GM12878 (cell line): ENCODE measurements at regions not wholly inside any gene's neighbourhood (a gene's known extent, or its start where the extent isn't known, plus 50 kb on each side); places are given as distances from the start of the nearest gene placed in this dataset.

ENCODE experiments used
- ATAC-seq: fragments of 200-7000 bp; cut with Tn5 transposase; 3 replicates; pipeline ENCODE4 v1.9.1; 2020; ENCODE audit warnings: mild to moderate bottlenecking, moderate library complexity
- BruUV-seq: library from RNA; stranded (reverse); fragments of 400-500 nt; replicated peaks from 2 replicates; lab custom pipeline; 2021; lab: Mats Ljungman, UMichigan
- CTCF ChIA-PET: fragments of 300-600 bp; sonication (Branson Sonifier 250); formaldehyde crosslinking; extraction: SDS; loops from one replicate; lab custom pipeline; 2021; ENCODE audit warnings: inconsistent platforms; lab: Yijun Ruan, JAX
- POLR2A ChIA-PET: fragments of 350-600 bp; formaldehyde crosslinking; extraction: SDS; loops from one replicate; lab custom pipeline; 2021; ENCODE audit warnings: inconsistent platforms; lab: Charles Lee
- RAD21 ChIA-PET: fragments of 300-600 bp; sonication (Branson Sonifier 250); formaldehyde crosslinking; loops from one replicate; lab custom pipeline; 2023; ENCODE audit warnings: antibody characterized with exemption; ENCODE audit not compliant: unreplicated experiment; lab: Charles Lee
- SMC1A ChIA-PET: fragments of 300-600 bp; sonication (Branson Sonifier 250); formaldehyde crosslinking; loops from one replicate; lab custom pipeline; 2023; ENCODE audit not compliant: unreplicated experiment, uncharacterized antibody; lab: Charles Lee
- DNase-seq: peaks from one replicate; pipeline ENCODE4 v3.0.0-alpha.2; 2011; ENCODE audit warnings: low read depth, low spot score
- FAIRE-seq: peaks from 3 replicates; lab custom pipeline; 2011; peaks lifted over from hg19 to GRCh38; lab: Jason Lieb, UNC
- H2AFZ ChIP-seq: 2 replicates; pipeline ENCODE4 v1.6.0; 2011; ENCODE audit warnings: low read depth, low read length, control low read depth; ENCODE audit not compliant: control insufficient read depth
- H3K27ac ChIP-seq: 2 replicates; pipeline ENCODE4 v1.5.1; 2011; ENCODE audit warnings: control low read depth; ENCODE audit not compliant: control insufficient read depth, insufficient read depth
- H3K27me3 ChIP-seq, 2 experiments: replicated peaks in 1 of 2; 2 replicates each; pipeline versions ENCODE4 v1.6.0 to v1.6.1; 2011; ENCODE audit warnings: low read length in 1 of 2; ENCODE audit not compliant: control insufficient read depth in 2 of 2, insufficient read depth in 2 of 2
- H3K36me3 ChIP-seq, 2 experiments: 2 replicates each; pipeline ENCODE4 v1.5.1; 2011; ENCODE audit warnings: low read length in 1 of 2; ENCODE audit not compliant: control insufficient read depth in 2 of 2, insufficient read depth in 2 of 2
- H3K4me1 ChIP-seq: 2 replicates; pipeline ENCODE4 v1.6.1; 2011; ENCODE audit warnings: mild to moderate bottlenecking, low read length, moderate library complexity, mixed read lengths; ENCODE audit not compliant: control insufficient read depth, insufficient read depth
- H3K4me2 ChIP-seq: 2 replicates; pipeline ENCODE4 v1.6.0; 2011; ENCODE audit warnings: control low read depth; ENCODE audit not compliant: control insufficient read depth, insufficient read depth
- H3K4me3 ChIP-seq: fragments of 200-600 bp; sonication (generic); 2 replicates; pipeline ENCODE4 v1.5.1; 2016
- H3K79me2 ChIP-seq: 2 replicates; pipeline ENCODE4 v1.6.0; 2011; ENCODE audit warnings: low read length; ENCODE audit not compliant: control insufficient read depth, insufficient read depth
- H3K9ac ChIP-seq: 2 replicates; pipeline ENCODE4 v1.8.0; 2011; ENCODE audit warnings: low read length, control low read depth, mixed read lengths; ENCODE audit not compliant: control insufficient read depth, insufficient read depth
- H3K9me3 ChIP-seq: replicated peaks from 3 replicates; pipeline ENCODE4 v1.5.1; 2011; ENCODE audit warnings: mild to moderate bottlenecking, low read length; ENCODE audit not compliant: control insufficient read depth, insufficient read depth
- H4K20me1 ChIP-seq: 2 replicates; pipeline ENCODE4 v1.6.0; 2011; ENCODE audit not compliant: control insufficient read depth, insufficient read depth
- CREB1 ChIP-seq: IDR thresholded peaks from 2 replicates; pipeline ENCODE4 v1.6.1; 2012; ENCODE audit warnings: low read depth, mild to moderate bottlenecking, inconsistent platforms
- HCFC1 ChIP-seq: fragments of 150-350 bp; IDR thresholded peaks from 2 replicates; pipeline ENCODE4 v1.6.1; 2014; ENCODE audit warnings: low read length
- POU2F2 ChIP-seq: IDR thresholded peaks from 3 replicates; pipeline ENCODE4 v1.6.1; 2011; ENCODE audit warnings: low read depth, mild to moderate bottlenecking, low read length, borderline replicate concordance
- RAD51 ChIP-seq: fragments of 450-650 bp; IDR thresholded peaks from 2 replicates; pipeline ENCODE4 v1.6.1; 2016; ENCODE audit warnings: moderate library complexity, mild to moderate bottlenecking, inconsistent platforms
- RUNX3 ChIP-seq: IDR thresholded peaks from 2 replicates; pipeline ENCODE4 v1.6.1; 2012; ENCODE audit warnings: low read length, inconsistent platforms
- SKIL ChIP-seq: fragments of 450-650 bp; IDR thresholded peaks from 2 replicates; pipeline ENCODE4 v1.6.1; 2017; ENCODE audit warnings: mild to moderate bottlenecking, low read depth, inconsistent platforms; ENCODE audit not compliant: poor library complexity, severe bottlenecking
- SPI1 ChIP-seq: IDR thresholded peaks from 2 replicates; pipeline ENCODE4 v1.6.1; 2011; ENCODE audit warnings: low read depth, mild to moderate bottlenecking, low read length, moderate library complexity, borderline replicate concordance; ENCODE audit not compliant: insufficient read depth
- SRF ChIP-seq, 2 experiments: IDR thresholded peaks; 2 replicates each; pipeline ENCODE4 v1.6.1; 2011; ENCODE audit warnings: low read depth in 2 of 2, low read length in 2 of 2, mild to moderate bottlenecking in 1 of 2, moderate library complexity in 1 of 2
- ZNF24 ChIP-seq: fragments of 450-650 bp; IDR thresholded peaks from 2 replicates; pipeline ENCODE4 v1.6.1; 2017; ENCODE audit warnings: antibody characterized with exemption, mild to moderate bottlenecking
- WGBS: methylation state at CpG from one replicate; pipeline ENCODE4 v1.1.6; 2016; ENCODE audit warnings: low lambda C conversion rate; ENCODE audit not compliant: insufficient replicate concordance, insufficient coverage; ENCODE audit errors: missing lambda C conversion rate; 5-methylcytosine and 5-hydroxymethylcytosine counted together
- in situ Hi-C: fragments of 300-500 bp; cut with MboI; formaldehyde crosslinking; loops from 9 replicates; pipeline ENCODE4 v1.14.3; 2018; ENCODE audit warnings: mixed read lengths
- intact Hi-C: fragments of 100-400 bp; cut with micrococcal nuclease; formaldehyde crosslinking; loops from one replicate; pipeline ENCODE4 v1.14.2; 2022; ENCODE audit not compliant: unreplicated experiment

GRCh38 chr13:50158385-50159165 lies 143.3 kb downstream of the KCNRG start:
- POLR2A ChIA-PET, result interaction anchor here (0.6 kb wide), 1 partner anchor 86 kb away, joined by 3 read pairs; no protein-coding TSS in a partner anchor
- H3K36me3 ChIP-seq, result no peaks in the 10 kb centered on the region
- 37% methylated on average over 4 of the region's 4 CpGs for WGBS
- no TSS peak for BruUV-seq
- intact Hi-C loops (no loop called here), in situ Hi-C loops (no loop called here)
- TF ChIP-seq ZNF24 (no peak), RAD51 (no peak), RUNX3 (peak; percentile 21; the same call in 1 of the 2 replicates), POU2F2 (peak; percentile 64; the same call in 2 of the 3 replicates), HCFC1 (no peak), SPI1 (no peak)
- TF ChIP-seq, all 136 proteins: peak for 2
- H3K9me3 ChIP-seq, result no peaks in the 10 kb centered on the region; the same call in 1 of the 3 replicates
- no peak overlapping the region; the same call in 1 of the 2 replicates for H2AFZ ChIP-seq
- H3K27ac ChIP-seq, result no peak overlapping the region
- no peaks in the 10 kb centered on the region for H4K20me1 ChIP-seq
- H3K4me2 ChIP-seq, result peak overlapping the region; percentile 79
- SMC1A ChIA-PET, result interaction anchor here (1.7 kb wide), 1 partner anchor 9 kb away, joined by 5 read pairs; no protein-coding TSS in a partner anchor
- no peaks in the 10 kb centered on the region for H3K79me2 ChIP-seq
- FAIRE-seq (peak; percentile 59), DNase-seq (no peak), ATAC-seq (no peak; the same call in 1 of the 3 replicates)
- CTCF ChIA-PET, result interaction anchor here (1.4 kb wide), 1 partner anchor 22 kb away, joined by 4 read pairs; no protein-coding TSS in a partner anchor
- peaks cover 12% of the 10 kb centered on the region for H3K4me1 ChIP-seq
- peaks cover 0 to 7% of the 10 kb centered on the region in 2 experiments; a peak in 1 of 4 replicates for H3K27me3 ChIP-seq
- H3K4me3 ChIP-seq, result no peak overlapping the region
- no peak overlapping the region for H3K9ac ChIP-seq
- RAD21 ChIA-PET, result no interaction called here

GRCh38 chr13:50159607-50160006 lies 144.4 kb downstream of the KCNRG start:
- Histone ChIP-seq H3K9ac (no peak overlapping the region), H3K27me3 (peaks cover 0 to 7% of the 10 kb centered on the region in 2 experiments; a peak in 1 of 4 replicates), H3K36me3 (no peaks in the 10 kb centered on the region), H3K27ac (no peak overlapping the region), H3K9me3 (no peaks in the 10 kb centered on the region; the same call in 1 of the 3 replicates), H3K4me3 (no peak overlapping the region), H2AFZ (no peak overlapping the region), H3K4me2 (no peak overlapping the region), H4K20me1 (no peaks in the 10 kb centered on the region), H3K79me2 (no peaks in the 10 kb centered on the region), H3K4me1 (peaks cover 12% of the 10 kb centered on the region)
- in situ Hi-C loops (no loop called here), intact Hi-C loops (no loop called here)
- POLR2A ChIA-PET, result no interaction called here
- DNase-seq, result no peak
- SMC1A ChIA-PET, result interaction anchor here (1.1 to 1.7 kb wide), 2 partner anchors 10 to 29 kb away, joined by 3 to 5 read pairs; no protein-coding TSS in a partner anchor
- no peak for ATAC-seq
- WGBS, result 30% methylated on average over 1 of the region's 1 CpG
- BruUV-seq, result no TSS peak
- RAD21 ChIA-PET, result no interaction called here
- FAIRE-seq, result no peak
- TF ChIP-seq SRF (IDR thresholded peaks at IDR 0.05; ENCODE audit: low read depth in 2 of 2, low read length in 2 of 2) (no peak), CREB1 (no peak), ZNF24 (no peak), SKIL (no peak)
- TF ChIP-seq, all 136 proteins: peak for 0
- CTCF ChIA-PET, result interaction anchor here (1.4 kb wide), 1 partner anchor 23 kb away, joined by 4 read pairs; no protein-coding TSS in a partner anchor
